Adrenal gland (tissue), 5 donors: ENCODE measurements at regions not wholly inside any gene's neighbourhood (a gene's known extent, or its start where the extent isn't known, plus 50 kb on each side); places are given as distances from the start of the nearest gene placed in this dataset.

Experiments
- CTCF ChIP-seq, 6 experiments: fragments of 450-650 bp in 4 of 6; fragments of 200-600 bp in 2 of 6; sonication (generic) in 1 of 6; IDR thresholded peaks; 1 replicate in 5 of 6; 2 replicates in 1 of 6; pipeline versions ENCODE4 v1.5.1 to v1.8.0; 2016 to 2021; ENCODE audit warnings: antibody characterized with exemption in 6 of 6, mild to moderate bottlenecking in 2 of 6, moderate library complexity in 1 of 6
- POLR2A ChIP-seq, 2 donors: fragments of 450-650 bp; IDR thresholded peaks; one replicate each; pipeline ENCODE4 v1.6.1; 2017; ENCODE audit warnings: antibody characterized with exemption in 2 of 2, mild to moderate bottlenecking in 2 of 2, moderate library complexity in 1 of 2
- donor health status: DM: no; HTN: no; CAD: no.

DNA sequence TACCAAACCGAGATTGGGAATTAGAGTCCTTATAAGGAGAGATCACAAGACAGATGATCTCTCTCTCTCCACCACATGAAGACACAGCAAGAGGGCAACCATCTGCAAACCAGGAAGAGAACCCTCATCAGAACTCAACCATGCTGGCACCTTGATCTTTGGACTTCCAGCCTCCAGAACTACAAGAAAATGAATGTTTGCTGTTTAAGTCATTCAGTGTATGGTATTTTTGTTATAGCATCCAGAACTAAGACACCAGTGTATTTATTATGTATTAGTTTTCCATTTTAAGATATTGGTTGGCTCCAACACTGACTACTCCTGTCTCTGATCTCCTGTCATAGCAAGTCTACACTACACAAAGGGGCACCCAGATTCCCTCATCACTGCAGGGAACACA lies 86.9 kb downstream of the CCDC34 start:
- TF ChIP-seq CTCF (IDR thresholded peaks at IDR 0.05): no peak
- no peak for TF ChIP-seq POLR2A (IDR thresholded peaks at IDR 0.05)
